GM23338 (cell line): ENCODE measurements at regions not wholly inside any gene's neighbourhood (a gene's known extent, or its start where the extent isn't known, plus 50 kb on each side); places are given as distances from the start of the nearest gene placed in this dataset.

Source experiments
- ATAC-seq: fragments of 200-7000 bp; cut with Tn5 transposase; 3 replicates; pipeline ENCODE4 v1.9.1; 2020
- DNase-seq: peaks from one replicate; pipeline ENCODE4 v3.0.0-alpha.2; 2015; ENCODE audit warnings: low spot score
- H2AFZ ChIP-seq: fragments of 200-600 bp; sonication (generic); 2 replicates; pipeline ENCODE4 v1.8.0; 2016; ENCODE audit warnings: antibody characterized with exemption, mild to moderate bottlenecking, moderate library complexity
- H3F3A ChIP-seq: fragments of 200-600 bp; sonication (generic); replicated peaks from 2 replicates; pipeline ENCODE4 v1.8.0; 2017; ENCODE audit warnings: antibody characterized with exemption, mixed run types, low read depth
- H3K27ac ChIP-seq: fragments of 200-600 bp; sonication (generic); 2 replicates; pipeline ENCODE4 v1.6.1; 2016; ENCODE audit warnings: low read depth
- H3K27me3 ChIP-seq: fragments of 200-600 bp; sonication (generic); 2 replicates; pipeline ENCODE4 v1.8.0; 2016; ENCODE audit warnings: mild to moderate bottlenecking, mixed run types, moderate library complexity; ENCODE audit not compliant: insufficient read depth
- H3K36me3 ChIP-seq: fragments of 200-600 bp; sonication (generic); 2 replicates; pipeline ENCODE4 v1.8.0; 2016; ENCODE audit warnings: mild to moderate bottlenecking; ENCODE audit not compliant: insufficient read depth
- H3K4me1 ChIP-seq: fragments of 200-600 bp; sonication (generic); 2 replicates; pipeline ENCODE4 v1.8.0; 2016; ENCODE audit warnings: mild to moderate bottlenecking, moderate library complexity; ENCODE audit not compliant: insufficient read depth
- H3K4me2 ChIP-seq: fragments of 200-600 bp; sonication (generic); 2 replicates; pipeline ENCODE4 v1.7.1; 2017; ENCODE audit warnings: mixed run types
- H3K4me3 ChIP-seq: fragments of 200-600 bp; sonication (generic); 2 replicates; pipeline ENCODE4 v1.6.1; 2016; ENCODE audit warnings: mixed run types
- H3K79me2 ChIP-seq: fragments of 200-600 bp; sonication (generic); replicated peaks from 2 replicates; pipeline ENCODE4 v1.8.0; 2017; ENCODE audit warnings: mild to moderate bottlenecking; ENCODE audit not compliant: insufficient read depth
- H3K9me2 ChIP-seq: fragments of 200-600 bp; sonication (generic); 2 replicates; pipeline ENCODE4 v1.8.0; 2017; ENCODE audit not compliant: insufficient read depth
- H4K20me1 ChIP-seq: fragments of 200-600 bp; sonication (generic); replicated peaks from 2 replicates; pipeline ENCODE4 v1.8.0; 2017; ENCODE audit warnings: mild to moderate bottlenecking; ENCODE audit not compliant: insufficient read depth
- H3K27ac Mint-ChIP-seq: 2 replicates; pipeline ENCODE4 v1.8.0; 2020; ENCODE audit warnings: inconsistent platforms, mild to moderate bottlenecking, moderate library complexity, mixed read lengths
- H3K27me3 Mint-ChIP-seq: 3 replicates; pipeline ENCODE4 v1.8.0; 2022; ENCODE audit warnings: low read depth, mild to moderate bottlenecking, moderate library complexity, mixed read lengths, inconsistent platforms; ENCODE audit not compliant: insufficient read depth, poor library complexity
- H3K36me3 Mint-ChIP-seq: 3 replicates; pipeline ENCODE4 v1.8.0; 2021; ENCODE audit warnings: low read depth, mild to moderate bottlenecking, inconsistent platforms, moderate library complexity, mixed read lengths
- H3K4me1 Mint-ChIP-seq: 3 replicates; pipeline ENCODE4 v1.8.0; 2020; ENCODE audit warnings: mild to moderate bottlenecking, inconsistent platforms, mixed read lengths
- H3K4me3 Mint-ChIP-seq: 3 replicates; pipeline ENCODE4 v1.8.0; 2021; ENCODE audit warnings: moderate library complexity, mild to moderate bottlenecking, inconsistent platforms, mixed read lengths
- H3K9me3 Mint-ChIP-seq: 3 replicates; pipeline ENCODE4 v1.8.0; 2020; ENCODE audit warnings: moderate library complexity, mild to moderate bottlenecking, inconsistent platforms, mixed read lengths
- CREB1 ChIP-seq: fragments of 250-450 bp; sonication (Bioruptor Pico); IDR thresholded peaks from 2 replicates; pipeline ENCODE4 v1.5.0; 2020; ENCODE audit warnings: low read depth, mild to moderate bottlenecking, moderate library complexity
- CTCF ChIP-seq, 2 experiments: fragments of 200-600 bp in 1 of 2; sonication (generic) in 1 of 2; conservative IDR thresholded peaks; 2 replicates each; pipeline versions ENCODE4 v1.5.1 to v1.6.1; 2016 to 2017; ENCODE audit warnings: antibody characterized with exemption in 2 of 2, low read depth in 2 of 2, mild to moderate bottlenecking in 2 of 2, moderate library complexity in 1 of 2
- ETS1 ChIP-seq: IDR thresholded peaks from 2 replicates; pipeline ENCODE4 v1.6.1; 2016; ENCODE audit warnings: antibody characterized with exemption
- EZH2phosphoT487 ChIP-seq: fragments of 200-600 bp; sonication (generic); IDR thresholded peaks from one replicate; pipeline ENCODE4 v1.8.1; 2018; ENCODE audit warnings: antibody characterized with exemption; ENCODE audit not compliant: unreplicated experiment
- JUNB ChIP-seq: IDR thresholded peaks from one replicate; pipeline ENCODE4 v1.6.1; 2016; ENCODE audit warnings: antibody characterized with exemption; ENCODE audit not compliant: unreplicated experiment
- POLR2AphosphoS5 ChIP-seq: IDR thresholded peaks from 2 replicates; pipeline ENCODE4 v1.6.1; 2016; ENCODE audit warnings: antibody characterized with exemption, low read depth
- REST ChIP-seq: IDR thresholded peaks from one replicate; pipeline ENCODE4 v1.6.1; 2018; ENCODE audit warnings: antibody characterized with exemption; ENCODE audit not compliant: unreplicated experiment
- STAT1 ChIP-seq: IDR thresholded peaks from one replicate; pipeline ENCODE4 v1.6.1; 2016; ENCODE audit warnings: antibody characterized with exemption; ENCODE audit not compliant: unreplicated experiment
- ZNF114 ChIP-seq: fragments of 250-450 bp; sonication (Bioruptor Pico); IDR thresholded peaks from 2 replicates; pipeline ENCODE4 v1.5.0; 2020; ENCODE audit warnings: mild to moderate bottlenecking, moderate library complexity

GRCh38 chr20:48471176-48471575, 356.6 kb downstream of the PREX1 start (continued):
- TF ChIP-seq REST = no peak
- TF ChIP-seq JUNB = no peak
- no peak for TF ChIP-seq EZH2phosphoT487
- TF ChIP-seq CTCF (conservative IDR thresholded peaks at IDR 0.05; ENCODE audit: low read depth in 2 of 2) = no peak
- TF ChIP-seq ZNF114 (CRISPR knock-in tag) = no peak
- TF ChIP-seq STAT1 = no peak

- H3K27ac ChIP-seq = no peak overlapping the region
- ATAC-seq (no peak), DNase-seq (no peak)
- no peak overlapping the region for H3K27ac Mint-ChIP-seq
- no peak overlapping the region for H3K4me3 Mint-ChIP-seq
- H2AFZ ChIP-seq = no peak overlapping the region
- no peak overlapping the region for H3K4me2 ChIP-seq
- H3K9me3 Mint-ChIP-seq = peaks cover 8% of the 10 kb centered on the region
- H3K4me1 Mint-ChIP-seq = peaks cover 3% of the 10 kb centered on the region; the same call in 1 of the 3 replicates
- no peaks in the 10 kb centered on the region for H3F3A ChIP-seq
- no peaks in the 10 kb centered on the region for H3K79me2 ChIP-seq
- H3K4me1 ChIP-seq = no peaks in the 10 kb centered on the region
- H3K27me3 ChIP-seq = no peaks in the 10 kb centered on the region
- no peaks in the 10 kb centered on the region for H4K20me1 ChIP-seq
- peaks cover 4% of the 10 kb centered on the region; the same call in 2 of the 3 replicates for H3K36me3 Mint-ChIP-seq
- no peaks in the 10 kb centered on the region for H3K9me2 ChIP-seq
- peaks cover 8% of the 10 kb centered on the region for H3K27me3 Mint-ChIP-seq
- H3K4me3 ChIP-seq = no peak overlapping the region
- no peaks in the 10 kb centered on the region for H3K36me3 ChIP-seq
- TF ChIP-seq ETS1 = no peak
- no peak for TF ChIP-seq POLR2AphosphoS5
- no peak for TF ChIP-seq REST
- TF ChIP-seq EZH2phosphoT487 = no peak
- TF ChIP-seq ZNF114 (CRISPR knock-in tag) = no peak
- no peak for TF ChIP-seq CREB1 (CRISPR knock-in tag)
- TF ChIP-seq CTCF (conservative IDR thresholded peaks at IDR 0.05; ENCODE audit: low read depth in 2 of 2) = no peak
Observed at GRCh38 chr20:48470141-48470540, 357.7 kb downstream of the PREX1 start.
